HG03025 (cell line): ENCODE measurements at regions not wholly inside any gene's neighbourhood (a gene's known extent, or its start where the extent isn't known, plus 50 kb on each side); places are given as distances from the start of the nearest gene placed in this dataset.

Experiments
- ATAC-seq: cut with Tn5 transposase; IDR thresholded peaks from one replicate; pipeline ENCODE4 v1.9.1; 2021; ENCODE audit warnings: mild to moderate bottlenecking, moderate library complexity; ENCODE audit not compliant: unreplicated experiment, low FRiP score

DNA sequence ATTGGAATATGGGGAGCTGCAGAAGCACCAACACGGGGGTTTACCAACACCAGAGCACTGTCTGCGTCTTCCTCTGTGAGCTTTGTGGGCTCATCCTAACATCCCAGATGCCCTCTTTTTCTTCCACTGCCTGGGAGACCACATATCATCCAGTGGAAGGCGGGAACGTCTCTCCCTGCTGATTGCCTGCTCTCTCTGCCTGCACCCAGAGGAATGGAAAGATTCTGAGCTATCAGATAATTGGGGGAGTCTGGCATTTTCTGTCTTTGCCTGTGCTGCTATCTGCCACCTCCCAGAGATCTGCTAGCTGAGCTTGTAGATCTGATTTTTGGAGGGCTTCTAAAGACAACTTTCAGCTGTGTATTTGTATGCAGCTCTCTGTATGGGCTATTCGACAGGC, 166.2 kb upstream of the PLXNA2 start:
- ATAC-seq = no peak

- ATAC-seq = no peak
Measured at GRCh38 chr1:208413006-208413405, 168.8 kb upstream of the PLXNA2 start.

- ATAC-seq = no peak
Measured at GRCh38 chr1:208418667-208419066, 174.5 kb upstream of the PLXNA2 start.

DNA sequence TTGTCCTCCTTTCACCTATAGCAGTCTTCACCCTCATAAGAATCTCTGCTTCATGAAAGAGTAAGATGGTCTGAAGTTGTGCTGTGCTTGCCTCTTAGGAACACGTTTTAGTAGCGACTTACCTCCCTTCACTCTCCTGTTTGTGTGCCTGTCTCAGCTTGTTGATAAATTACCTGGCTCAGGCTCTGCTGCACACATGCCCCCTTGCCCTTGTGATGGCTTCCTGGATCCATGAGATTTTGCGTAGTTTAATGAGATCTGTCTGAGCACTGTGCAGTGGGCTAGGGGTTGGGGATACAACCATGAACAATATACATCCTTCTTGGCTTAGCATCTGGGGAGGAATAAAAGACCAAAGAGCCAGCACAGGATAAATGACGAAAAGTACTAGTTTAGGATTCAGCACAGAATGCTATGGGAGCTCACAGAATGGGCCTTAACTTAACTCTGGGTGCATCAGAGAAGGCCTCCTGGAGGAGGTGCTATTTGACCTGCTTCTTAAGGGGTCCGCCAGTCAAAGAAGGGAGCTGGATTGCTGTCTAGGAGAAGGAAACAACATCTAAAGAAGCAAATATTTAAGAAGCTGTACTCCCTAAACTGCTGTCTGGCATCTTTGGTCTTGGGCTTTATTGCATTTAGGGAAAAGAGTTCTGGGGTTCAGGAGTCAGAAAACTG, 175.7 kb upstream of the PLXNA2 start:
- ATAC-seq = no peak

- no peak for ATAC-seq
Measured at GRCh38 chr1:208420696-208421095, 176.5 kb upstream of the PLXNA2 start.

- ATAC-seq = no peak
Measured at GRCh38 chr1:208421486-208421885, 177.3 kb upstream of the PLXNA2 start.

GRCh38 chr1:208423526-208423925, 179.3 kb upstream of the PLXNA2 start:
- ATAC-seq = no peak

- no peak for ATAC-seq
Measured at GRCh38 chr1:208425096-208425495, 180.9 kb upstream of the PLXNA2 start.

GRCh38 chr1:208430220-208430619, 186.0 kb upstream of the PLXNA2 start:
- no peak for ATAC-seq

- no peak for ATAC-seq
Measured at GRCh38 chr1:208431721-208432120, 187.5 kb upstream of the PLXNA2 start.

- ATAC-seq = no peak
Measured at GRCh38 chr1:208432346-208432745, 188.2 kb upstream of the PLXNA2 start.

DNA sequence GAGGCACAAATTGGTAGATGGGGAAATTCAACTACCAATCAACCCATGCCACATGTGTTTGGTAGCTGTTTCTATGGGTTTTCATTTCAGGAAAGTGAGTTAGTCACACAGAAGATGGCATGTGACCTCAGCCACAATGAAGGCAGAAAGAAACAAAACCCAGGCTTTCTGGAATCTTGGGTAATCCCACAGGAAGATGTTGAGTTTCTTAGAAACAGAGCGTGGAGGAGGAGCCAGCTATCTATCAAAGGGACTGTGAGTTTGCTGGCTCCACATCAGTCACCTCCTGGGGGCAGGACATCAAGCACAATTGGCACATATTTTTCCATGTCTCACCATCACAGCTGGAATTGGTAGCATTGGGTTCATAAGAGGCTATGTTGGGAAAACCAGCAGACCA, 188.9 kb upstream of the PLXNA2 start:
- ATAC-seq = no peak

- no peak for ATAC-seq
Measured at GRCh38 chr1:208433971-208434370, 189.8 kb upstream of the PLXNA2 start.

- ATAC-seq = no peak
Measured at GRCh38 chr1:208437401-208437800, 193.2 kb upstream of the PLXNA2 start.

GRCh38 chr1:208438112-208438699, 194.0 kb upstream of the PLXNA2 start:
- ATAC-seq = no peak

GRCh38 chr1:208445758-208446203, 201.6 kb upstream of the PLXNA2 start:
- ATAC-seq = no peak

DNA sequence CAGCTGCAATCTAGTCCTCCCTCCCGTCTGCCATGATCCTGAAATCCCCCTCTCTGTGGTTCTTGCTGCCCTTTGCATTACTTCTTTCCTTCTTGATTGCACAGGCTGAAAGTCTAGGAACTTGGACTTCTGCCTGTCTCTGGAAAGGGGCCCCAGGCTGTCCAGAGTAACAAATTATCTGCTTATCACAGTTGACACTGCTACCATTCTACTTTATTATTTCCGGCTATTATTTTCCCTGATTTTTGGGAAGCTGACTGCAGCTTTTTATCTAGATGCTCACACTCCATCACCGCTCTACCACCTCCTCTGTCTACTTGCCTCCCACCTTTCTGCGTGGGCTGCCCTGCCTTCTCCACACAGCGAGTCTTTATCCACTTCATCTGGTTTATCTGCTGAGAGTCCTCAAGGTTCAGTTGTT, 202.1 kb upstream of the PLXNA2 start:
- ATAC-seq = no peak

DNA sequence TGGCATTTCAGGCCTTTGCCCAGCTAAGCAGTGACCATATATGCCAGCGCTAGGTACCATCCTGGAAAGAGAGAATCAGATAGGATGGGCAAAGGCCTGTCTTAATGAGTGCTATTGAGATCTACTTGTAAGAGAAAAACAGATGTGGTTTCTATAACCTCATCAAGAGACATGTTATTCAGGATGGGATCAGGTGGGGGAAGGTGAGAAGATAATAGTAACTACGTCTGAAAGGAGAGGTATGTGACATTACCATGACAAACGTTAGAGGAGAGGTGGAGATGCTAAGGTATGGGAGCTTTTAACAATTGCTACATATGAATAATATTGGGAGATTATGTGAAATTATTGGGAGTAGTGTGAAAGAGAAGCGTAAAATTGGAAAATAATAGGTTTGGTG, 204.2 kb upstream of the PLXNA2 start:
- no peak for ATAC-seq

- no peak for ATAC-seq
Measured at GRCh38 chr1:208449951-208450350, 205.8 kb upstream of the PLXNA2 start.

- no peak for ATAC-seq
Measured at GRCh38 chr1:208450958-208451357, 206.8 kb upstream of the PLXNA2 start.

- ATAC-seq = no peak
Measured at GRCh38 chr1:208455821-208456220, 211.6 kb upstream of the PLXNA2 start.

DNA sequence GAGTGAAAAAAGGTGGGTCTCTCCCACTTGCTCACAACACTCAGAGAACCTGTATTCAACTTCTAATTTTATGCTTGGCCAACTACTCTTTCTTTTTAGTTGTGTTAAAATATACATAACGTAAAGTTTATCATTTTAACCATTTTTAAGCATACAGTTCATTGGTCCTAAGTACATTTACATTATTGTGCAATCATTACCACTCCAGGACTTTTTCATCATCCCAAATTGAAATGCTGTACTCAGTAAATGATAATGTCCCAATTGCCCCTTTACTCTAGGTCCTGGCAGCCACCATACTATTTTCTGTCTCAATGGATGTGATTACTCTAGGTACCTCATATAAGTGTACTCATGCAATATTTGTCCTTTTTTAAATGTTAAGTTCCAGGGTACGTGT, 212.3 kb upstream of the PLXNA2 start:
- ATAC-seq = no peak
